ENCODE measurements at regions not wholly inside any gene's neighbourhood (a gene's known extent, or its start where the extent isn't known, plus 50 kb on each side); places are given as distances from the start of the nearest gene placed in this dataset.

DNA sequence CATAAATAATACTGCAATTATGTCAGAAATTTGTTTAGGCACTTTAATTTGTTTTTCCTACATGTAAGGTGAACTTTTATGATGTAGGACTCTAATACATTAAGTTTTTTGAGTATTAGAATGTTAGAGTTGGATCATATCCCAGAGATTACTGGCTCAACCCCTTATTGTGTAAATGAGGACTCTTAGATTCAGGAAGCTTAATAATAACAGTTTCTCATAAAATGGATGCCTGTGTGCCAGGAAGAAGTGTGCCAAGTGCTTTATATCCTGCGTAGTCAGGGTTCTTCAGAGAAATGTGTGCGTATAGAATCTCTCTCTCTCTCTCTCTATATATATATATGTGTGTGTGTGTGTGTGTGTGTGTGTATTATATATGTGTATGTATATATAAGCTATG, 388.5 kb downstream of the CAAP1 start:
- no peak for TF ChIP-seq SIN3A (IDR thresholded peaks at IDR 0.05; ENCODE audit: borderline replicate concordance, insufficient read depth, low read length)
- no peak for TF ChIP-seq POLR2AphosphoS5 (IDR thresholded peaks at IDR 0.05; ENCODE audit: low read depth, low read length)
- TF ChIP-seq, protein P1, sequence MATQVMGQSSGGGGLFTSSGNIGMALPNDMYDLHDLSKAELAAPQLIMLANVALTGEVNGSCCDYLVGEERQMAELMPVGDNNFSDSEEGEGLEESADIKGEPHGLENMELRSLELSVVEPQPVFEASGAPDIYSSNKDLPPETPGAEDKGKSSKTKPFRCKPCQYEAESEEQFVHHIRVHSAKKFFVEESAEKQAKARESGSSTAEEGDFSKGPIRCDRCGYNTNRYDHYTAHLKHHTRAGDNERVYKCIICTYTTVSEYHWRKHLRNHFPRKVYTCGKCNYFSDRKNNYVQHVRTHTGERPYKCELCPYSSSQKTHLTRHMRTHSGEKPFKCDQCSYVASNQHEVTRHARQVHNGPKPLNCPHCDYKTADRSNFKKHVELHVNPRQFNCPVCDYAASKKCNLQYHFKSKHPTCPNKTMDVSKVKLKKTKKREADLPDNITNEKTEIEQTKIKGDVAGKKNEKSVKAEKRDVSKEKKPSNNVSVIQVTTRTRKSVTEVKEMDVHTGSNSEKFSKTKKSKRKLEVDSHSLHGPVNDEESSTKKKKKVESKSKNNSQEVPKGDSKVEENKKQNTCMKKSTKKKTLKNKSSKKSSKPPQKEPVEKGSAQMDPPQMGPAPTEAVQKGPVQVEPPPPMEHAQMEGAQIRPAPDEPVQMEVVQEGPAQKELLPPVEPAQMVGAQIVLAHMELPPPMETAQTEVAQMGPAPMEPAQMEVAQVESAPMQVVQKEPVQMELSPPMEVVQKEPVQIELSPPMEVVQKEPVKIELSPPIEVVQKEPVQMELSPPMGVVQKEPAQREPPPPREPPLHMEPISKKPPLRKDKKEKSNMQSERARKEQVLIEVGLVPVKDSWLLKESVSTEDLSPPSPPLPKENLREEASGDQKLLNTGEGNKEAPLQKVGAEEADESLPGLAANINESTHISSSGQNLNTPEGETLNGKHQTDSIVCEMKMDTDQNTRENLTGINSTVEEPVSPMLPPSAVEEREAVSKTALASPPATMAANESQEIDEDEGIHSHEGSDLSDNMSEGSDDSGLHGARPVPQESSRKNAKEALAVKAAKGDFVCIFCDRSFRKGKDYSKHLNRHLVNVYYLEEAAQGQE (IDR thresholded peaks at IDR 0.05; ENCODE audit: insufficient read depth in 1 of 2, low read depth in 2 of 2, low read length in 2 of 2), result no peak

Data from PFSK-1 (cell line).